NCI-H748 treated with DMSO at 0.1 percent for 48 hours (cell line): ENCODE measurements at regions not wholly inside any gene's neighbourhood (a gene's known extent, or its start where the extent isn't known, plus 50 kb on each side); places are given as distances from the start of the nearest gene placed in this dataset.
"Not testable (repeated sequence)": the region's sequence is repeated elsewhere in the genome, so short reads cannot be mapped to it uniquely, and the experiment has no call there.

Experiments
- DNase-seq: peaks from one replicate; lab custom pipeline; 2025; lab: John Stamatoyannopoulos, UW

- no peak for DNase-seq
Measured at GRCh38 chr4:42284030-42284429, 113.3 kb upstream of the SHISA3 start.

- not testable (repeated sequence) for DNase-seq
Measured at GRCh38 chr4:42288876-42289275, 108.4 kb upstream of the SHISA3 start.

- not testable (repeated sequence) for DNase-seq
Measured at GRCh38 chr4:42292192-42292591, 105.1 kb upstream of the SHISA3 start.

- no peak for DNase-seq
Measured at GRCh38 chr4:42293967-42294813, 103.1 kb upstream of the SHISA3 start.

GRCh38 chr4:42296196-42296595, 101.1 kb upstream of the SHISA3 start:
- DNase-seq: no peak

- DNase-seq: no peak
Measured at GRCh38 chr4:42302348-42302747, 94.9 kb upstream of the SHISA3 start.

GRCh38 chr4:42306221-42307109, 90.8 kb upstream of the SHISA3 start:
- DNase-seq: no peak

- DNase-seq: no peak
Measured at GRCh38 chr4:42308247-42308646, 89.0 kb upstream of the SHISA3 start.

GRCh38 chr4:42309361-42310260, 87.7 kb upstream of the SHISA3 start:
- DNase-seq: no peak

- no peak for DNase-seq
Measured at GRCh38 chr4:42310358-42310757, 86.9 kb upstream of the SHISA3 start.

GRCh38 chr4:42310806-42311205, 86.5 kb upstream of the SHISA3 start:
- DNase-seq: no peak

GRCh38 chr4:42311591-42311990, 85.7 kb upstream of the SHISA3 start:
- DNase-seq: no peak

- not testable (repeated sequence) for DNase-seq
Measured at GRCh38 chr4:42313420-42313819, 83.9 kb upstream of the SHISA3 start.

- DNase-seq: no peak
Measured at GRCh38 chr4:42313872-42314271, 83.4 kb upstream of the SHISA3 start.

- DNase-seq: no peak
Measured at GRCh38 chr4:42315231-42315630, 82.1 kb upstream of the SHISA3 start.

GRCh38 chr4:42320822-42321388, 76.4 kb upstream of the SHISA3 start:
- DNase-seq: no peak

- no peak for DNase-seq
Measured at GRCh38 chr4:42326040-42326439, 71.2 kb upstream of the SHISA3 start.

- no peak for DNase-seq
Measured at GRCh38 chr4:42326524-42326923, 70.8 kb upstream of the SHISA3 start.

- DNase-seq: no peak
Measured at GRCh38 chr4:42327323-42327722, 70.0 kb upstream of the SHISA3 start.

- DNase-seq: no peak
Measured at GRCh38 chr4:42328978-42329377, 68.3 kb upstream of the SHISA3 start.

GRCh38 chr4:42329421-42329820, 67.9 kb upstream of the SHISA3 start:
- no peak for DNase-seq
